Pancreas (tissue), 10 donors: ENCODE measurements at regions not wholly inside any gene's neighbourhood (a gene's known extent, or its start where the extent isn't known, plus 50 kb on each side); places are given as distances from the start of the nearest gene placed in this dataset.

ENCODE experiments used
- ATAC-seq, 4 donors: fragments of 200-7000 bp; cut with Tn5 transposase; one replicate each; pipeline versions ENCODE4 v1.8.0 to v1.9.1; 2020; ENCODE audit warnings: mild to moderate bottlenecking in 4 of 4, moderate library complexity in 4 of 4
- DNase-seq, 6 donors: peaks; one replicate each; pipeline ENCODE4 v3.0.0-alpha.2; 2020
- FAIRE-seq: peaks from 2 replicates; lab custom pipeline; 2012; peaks lifted over from hg19 to GRCh38; lab: Jason Lieb, UNC
- H3K27ac ChIP-seq, 4 donors: fragments of 200-600 bp; sonication (generic); 1 replicate in 3 of 4; 2 replicates in 1 of 4; pipeline versions ENCODE4 v1.5.0 to v1.8.0; 2020
- H3K27me3 ChIP-seq, 4 donors: fragments of 200-600 bp; one replicate each; pipeline ENCODE4 v1.8.0; 2021
- H3K36me3 ChIP-seq, 3 donors: fragments of 200-600 bp; sonication (generic) in 1 of 3; one replicate each; pipeline versions ENCODE4 v1.5.0 to v1.8.0; 2020 to 2021
- H3K4me1 ChIP-seq, 3 donors: fragments of 200-600 bp; one replicate each; pipeline ENCODE4 v1.8.0; 2021
- H3K4me3 ChIP-seq, 4 donors: fragments of 200-600 bp; sonication (generic) in 2 of 4; one replicate each; pipeline versions ENCODE4 v1.5.0 to v1.8.0; 2020 to 2021
- H3K9me3 ChIP-seq, 4 donors: fragments of 200-600 bp; one replicate each; pipeline ENCODE4 v1.8.0; 2021
- WGBS, 2 donors: extraction: QIAGEN DNeasy Blood & Tissue Kit; methylation state at CpG; one replicate each; pipeline ENCODE4 v1.1.7; 2013; 5-methylcytosine and 5-hydroxymethylcytosine counted together
- intact Hi-C, 3 donors: fragments of 100-400 bp; cut with DNase I; formaldehyde crosslinking; loops; one replicate each; pipeline versions ENCODE4 v1.11.1 to v1.14.2; 2022
- TF ChIP-seq, protein P1 (sequence below), 4 donors: fragments of 200-600 bp; sonication (generic) in 3 of 4; IDR thresholded peaks; one replicate each; pipeline versions ENCODE4 v1.5.0 to v1.8.0; 2021; ENCODE audit warnings: antibody characterized with exemption in 4 of 4
- donor health status: healthy with polysubstance abuse.
- donor health status: DM: no; HTN: no; CAD: no; lungs with moderate emphysema.
- donor health status: DM: no; HTN: no; CAD: no.
- donor health status: control.
- donor health status: control.
- donor health status: Bipolar disorder and iron deficiency.
- donor health status: DM: yes; HTN: yes; CAD: no.
- donor health status: DM: no; HTN: no; CAD: no.
- donor health status: DM: no; HTN: no; CAD: no.
- donor health status: DM: yes; HTN: yes; CAD: no.

DNA sequence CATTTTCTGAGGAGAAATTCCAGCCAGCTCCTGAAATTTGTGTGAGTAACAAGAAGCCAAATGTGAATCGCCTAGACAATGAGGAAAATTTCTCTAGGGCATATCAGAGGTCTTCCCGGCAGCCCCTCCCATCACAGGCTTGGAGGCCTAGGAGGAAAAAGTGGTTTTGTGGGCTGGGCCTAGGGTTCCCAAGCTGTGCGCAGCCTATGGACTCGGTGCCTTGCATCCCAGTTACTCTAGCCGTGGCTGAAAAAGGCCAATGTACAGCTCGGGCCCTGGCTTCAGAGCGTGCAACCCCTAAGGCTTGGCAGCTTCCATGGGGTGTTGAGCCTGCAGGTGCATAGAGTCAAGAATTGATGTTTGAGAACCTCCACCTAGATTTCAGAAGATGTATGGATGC is 556.2 kb upstream of the DSEL start:
- no peaks in the 10 kb centered on the region for H3K36me3 ChIP-seq
- no peak for ATAC-seq
- no peak overlapping the region for H3K27ac ChIP-seq
- no peaks in the 10 kb centered on the region for H3K9me3 ChIP-seq
- FAIRE-seq = no peak
- H3K4me1 ChIP-seq = no peaks in the 10 kb centered on the region
- WGBS, 2 donors = 75 to 77% methylated on average over 7 of the region's 7 CpGs
- no peak for DNase-seq
- no peak overlapping the region for H3K4me3 ChIP-seq
- TF ChIP-seq, protein P1, sequence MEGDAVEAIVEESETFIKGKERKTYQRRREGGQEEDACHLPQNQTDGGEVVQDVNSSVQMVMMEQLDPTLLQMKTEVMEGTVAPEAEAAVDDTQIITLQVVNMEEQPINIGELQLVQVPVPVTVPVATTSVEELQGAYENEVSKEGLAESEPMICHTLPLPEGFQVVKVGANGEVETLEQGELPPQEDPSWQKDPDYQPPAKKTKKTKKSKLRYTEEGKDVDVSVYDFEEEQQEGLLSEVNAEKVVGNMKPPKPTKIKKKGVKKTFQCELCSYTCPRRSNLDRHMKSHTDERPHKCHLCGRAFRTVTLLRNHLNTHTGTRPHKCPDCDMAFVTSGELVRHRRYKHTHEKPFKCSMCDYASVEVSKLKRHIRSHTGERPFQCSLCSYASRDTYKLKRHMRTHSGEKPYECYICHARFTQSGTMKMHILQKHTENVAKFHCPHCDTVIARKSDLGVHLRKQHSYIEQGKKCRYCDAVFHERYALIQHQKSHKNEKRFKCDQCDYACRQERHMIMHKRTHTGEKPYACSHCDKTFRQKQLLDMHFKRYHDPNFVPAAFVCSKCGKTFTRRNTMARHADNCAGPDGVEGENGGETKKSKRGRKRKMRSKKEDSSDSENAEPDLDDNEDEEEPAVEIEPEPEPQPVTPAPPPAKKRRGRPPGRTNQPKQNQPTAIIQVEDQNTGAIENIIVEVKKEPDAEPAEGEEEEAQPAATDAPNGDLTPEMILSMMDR (IDR thresholded peaks at IDR 0.05) = no peak
- intact Hi-C loops = no loop called here
- H3K27me3 ChIP-seq = no peaks in the 10 kb centered on the region

DNA sequence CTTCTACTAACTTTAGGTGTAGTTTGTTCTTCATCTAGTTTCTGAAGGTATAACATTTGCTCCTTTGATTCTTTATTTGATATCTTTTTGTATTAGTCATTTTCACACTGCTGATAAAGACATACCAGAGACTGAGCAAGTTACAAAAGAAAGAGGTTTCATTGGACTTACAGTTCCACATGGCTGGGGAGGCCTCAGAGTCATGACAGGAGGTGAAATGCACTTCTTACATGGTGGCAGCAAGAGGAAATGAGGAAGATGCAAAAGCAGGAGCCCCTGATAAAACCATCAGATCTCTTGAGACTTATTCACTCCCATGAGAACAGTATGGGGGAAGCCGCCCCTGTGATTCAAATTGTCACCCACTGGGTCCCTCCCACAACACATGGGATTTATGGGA is 544.4 kb upstream of the DSEL start:
- Histone ChIP-seq H3K9me3 (no peaks in the 10 kb centered on the region), H3K4me3 (no peak overlapping the region), H3K4me1 (no peaks in the 10 kb centered on the region), H3K27me3 (no peaks in the 10 kb centered on the region), H3K27ac (no peak overlapping the region), H3K36me3 (no peaks in the 10 kb centered on the region)
- TF ChIP-seq, protein P1 (IDR thresholded peaks at IDR 0.05) = no peak
- 48 to 65% methylated on average over 1 of the region's 1 CpG for WGBS, 2 donors
- intact Hi-C loops = no loop called here
- no peak for DNase-seq
- no peak for ATAC-seq
- no peak for FAIRE-seq

DNA sequence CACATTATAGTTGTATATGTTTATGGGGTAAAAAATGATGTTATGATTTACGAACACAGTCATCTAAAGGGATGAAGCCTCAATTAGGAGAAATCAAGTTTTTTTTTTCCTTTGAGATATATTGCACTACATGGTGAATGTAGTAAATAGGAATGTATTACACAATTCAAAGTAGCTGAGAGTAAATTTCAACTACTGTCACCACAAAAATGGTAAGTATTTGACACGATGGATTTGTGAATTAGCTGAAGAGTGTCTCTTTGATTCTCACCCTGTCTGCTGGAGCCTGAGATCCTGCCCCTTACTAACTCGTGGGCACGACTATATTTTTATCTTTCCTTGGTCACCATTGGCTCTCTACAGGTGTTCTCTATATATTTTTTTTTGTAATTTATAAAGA is 540.4 kb upstream of the DSEL start:
- intact Hi-C loops = no loop called here
- Histone ChIP-seq H3K9me3 (no peaks in the 10 kb centered on the region), H3K4me3 (no peak overlapping the region), H3K36me3 (no peaks in the 10 kb centered on the region), H3K27ac (no peak overlapping the region), H3K4me1 (no peaks in the 10 kb centered on the region), H3K27me3 (no peaks in the 10 kb centered on the region)
- ATAC-seq = no peak
- TF ChIP-seq, protein P1 (IDR thresholded peaks at IDR 0.05) = no peak
- WGBS, 2 donors = 46 to 66% methylated on average over 4 of the region's 4 CpGs
- FAIRE-seq = no peak
- no peak for DNase-seq

DNA sequence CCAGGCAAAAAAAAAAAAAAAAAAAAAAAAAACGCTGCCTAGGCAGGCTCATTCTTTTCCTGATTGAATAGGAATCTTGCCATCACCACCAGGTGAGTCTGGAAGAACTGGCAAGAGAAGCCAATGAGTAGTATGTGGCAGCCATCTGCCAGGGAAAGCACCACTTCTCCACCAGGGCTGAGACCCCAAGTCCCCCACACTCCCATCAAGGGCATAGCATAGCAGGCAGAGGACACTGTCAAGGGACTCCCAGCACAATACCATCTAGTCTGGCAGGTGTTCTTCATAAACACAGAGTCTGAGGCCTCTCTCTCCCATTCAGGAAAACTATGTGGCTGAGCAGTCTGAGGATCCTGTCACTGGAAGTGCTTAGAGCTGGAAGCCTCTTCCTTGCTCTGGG is 538.1 kb upstream of the DSEL start:
- FAIRE-seq = no peak
- H3K4me1 ChIP-seq = no peaks in the 10 kb centered on the region
- no peaks in the 10 kb centered on the region for H3K27me3 ChIP-seq
- intact Hi-C loops = no loop called here
- H3K9me3 ChIP-seq = no peaks in the 10 kb centered on the region
- no peak for ATAC-seq
- TF ChIP-seq, protein P1 (IDR thresholded peaks at IDR 0.05) = no peak
- no peak for DNase-seq
- WGBS, 2 donors = 14 to 30% methylated on average over 1 of the region's 1 CpG
- no peak overlapping the region for H3K27ac ChIP-seq
- H3K36me3 ChIP-seq = no peaks in the 10 kb centered on the region
- H3K4me3 ChIP-seq = no peak overlapping the region

DNA sequence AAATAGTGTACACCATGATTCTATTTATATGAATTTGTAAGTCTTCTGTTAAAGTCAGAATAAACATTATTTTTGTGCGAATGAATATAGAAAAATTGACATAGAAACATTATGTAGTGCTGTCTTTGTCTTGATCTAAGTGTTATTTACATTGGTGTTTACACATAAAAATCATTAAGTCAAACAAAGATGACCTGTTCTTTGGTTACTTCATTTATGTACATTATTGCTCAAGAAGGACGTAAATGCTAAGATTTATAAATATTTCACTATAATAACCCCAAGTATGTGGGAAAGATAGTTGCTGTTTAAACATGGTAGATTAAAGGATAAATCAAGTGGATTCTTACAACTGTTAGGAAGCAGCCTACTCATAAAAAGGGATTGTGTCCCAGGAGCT is 536.8 kb upstream of the DSEL start:
- DNase-seq (no peak), ATAC-seq (no peak), FAIRE-seq (no peak)
- no peak overlapping the region for H3K27ac ChIP-seq
- no peaks in the 10 kb centered on the region for H3K27me3 ChIP-seq
- intact Hi-C loops = no loop called here
- no peak overlapping the region for H3K4me3 ChIP-seq
- H3K9me3 ChIP-seq = no peaks in the 10 kb centered on the region
- H3K4me1 ChIP-seq = no peaks in the 10 kb centered on the region
- TF ChIP-seq, protein P1 (IDR thresholded peaks at IDR 0.05) = no peak
- H3K36me3 ChIP-seq = no peaks in the 10 kb centered on the region
- 30 to 35% methylated on average over 2 of the region's 2 CpGs for WGBS, 2 donors
